GM19324 (cell line): ENCODE measurements at regions not wholly inside any gene's neighbourhood (a gene's known extent, or its start where the extent isn't known, plus 50 kb on each side); places are given as distances from the start of the nearest gene placed in this dataset.

Experiments used
- ATAC-seq: cut with Tn5 transposase; IDR thresholded peaks from one replicate; pipeline ENCODE4 v1.9.1; 2021; ENCODE audit warnings: mild to moderate bottlenecking, moderate library complexity; ENCODE audit not compliant: unreplicated experiment, low FRiP score

GRCh38 chr3:178454726-178455125 is 81.5 kb upstream of the KCNMB2 start:
- no peak for ATAC-seq

- ATAC-seq: no peak
These were observed 81.0 kb upstream of the KCNMB2 start for GRCh38 chr3:178455226-178455625.

DNA sequence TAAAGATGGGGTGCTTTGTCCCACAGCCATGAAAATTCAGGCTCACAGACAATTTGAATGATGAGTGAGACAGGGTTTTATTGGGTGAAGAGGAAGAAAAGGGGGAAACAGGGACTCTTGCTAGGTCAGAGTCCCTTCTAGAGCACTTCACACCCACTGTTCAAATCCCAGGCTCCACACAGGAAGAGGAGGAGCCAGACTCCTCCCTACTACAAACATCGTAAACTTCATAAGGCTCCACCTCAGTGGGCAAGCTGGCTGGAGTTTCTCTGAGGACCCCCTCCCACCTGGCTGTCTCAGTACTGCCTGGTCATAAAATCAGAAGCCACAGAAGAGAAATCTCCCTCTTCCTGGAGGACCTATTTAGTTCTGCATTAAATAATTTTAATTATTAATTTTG is 80.3 kb upstream of the KCNMB2 start:
- ATAC-seq: no peak

DNA sequence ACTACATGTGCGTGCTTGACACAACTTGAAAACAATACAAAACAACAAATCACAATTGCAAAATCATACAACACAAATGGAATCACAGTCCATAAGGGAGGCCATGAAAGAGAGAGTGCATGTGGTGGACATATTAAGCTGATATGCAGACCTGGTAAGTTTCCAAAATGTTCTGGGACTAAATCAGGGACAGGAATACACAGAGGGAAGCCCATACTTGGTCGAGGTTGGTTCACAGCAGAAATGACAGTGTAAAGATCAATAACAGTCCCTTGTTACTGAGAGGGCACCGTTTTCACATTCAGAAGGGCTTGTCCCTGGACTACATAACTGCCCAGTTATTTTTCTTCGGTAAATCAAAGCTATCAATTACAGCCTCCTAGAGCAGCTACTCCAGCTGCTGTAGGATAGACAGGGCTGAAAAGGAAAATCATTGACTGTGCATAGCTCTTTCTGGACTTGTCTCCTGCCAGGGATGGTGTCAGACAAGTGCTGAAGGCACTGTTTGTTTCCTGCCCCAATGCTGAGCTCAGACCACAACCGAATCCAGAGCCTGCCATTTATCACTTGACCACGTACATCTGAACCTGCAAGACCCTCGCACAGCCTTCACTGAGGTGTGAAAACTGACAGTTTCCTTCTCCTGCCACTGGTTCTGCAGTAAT is 79.5 kb upstream of the KCNMB2 start:
- ATAC-seq: no peak

- no peak for ATAC-seq
These were observed 78.7 kb upstream of the KCNMB2 start for GRCh38 chr3:178457511-178457910.

GRCh38 chr3:178458313-178459037 is 77.8 kb upstream of the KCNMB2 start:
- ATAC-seq: no peak

DNA sequence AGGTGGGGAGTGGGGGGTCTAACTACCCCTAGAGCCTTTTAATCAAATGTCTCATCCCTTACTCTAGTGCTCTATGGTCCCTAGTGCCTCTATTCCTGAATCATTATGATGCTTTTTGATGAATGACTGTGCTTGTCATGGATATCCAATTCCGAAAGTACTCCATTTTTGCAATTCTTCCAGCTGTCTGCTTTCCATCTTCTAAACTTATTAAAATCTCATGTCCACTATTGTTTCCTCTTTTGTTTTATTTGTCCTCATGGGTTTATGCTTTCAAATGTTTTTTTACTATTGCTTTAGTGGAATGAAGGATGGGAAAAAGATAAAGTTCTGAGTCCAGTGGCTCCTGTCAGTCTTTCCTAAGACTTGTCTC is 77.2 kb upstream of the KCNMB2 start:
- ATAC-seq: no peak

- ATAC-seq: peak; percentile 68
These were observed 70.7 kb upstream of the KCNMB2 start for GRCh38 chr3:178465260-178466180.

GRCh38 chr3:178472941-178473340 is 63.3 kb upstream of the KCNMB2 start:
- no peak for ATAC-seq

- no peak for ATAC-seq
These were observed 61.7 kb upstream of the KCNMB2 start for GRCh38 chr3:178474526-178474925.

GRCh38 chr3:178475062-178475461 is 61.2 kb upstream of the KCNMB2 start:
- no peak for ATAC-seq

- no peak for ATAC-seq
These were observed 59.4 kb upstream of the KCNMB2 start for GRCh38 chr3:178476886-178477285.

- no peak for ATAC-seq
These were observed 56.8 kb upstream of the KCNMB2 start for GRCh38 chr3:178479446-178479845.

DNA sequence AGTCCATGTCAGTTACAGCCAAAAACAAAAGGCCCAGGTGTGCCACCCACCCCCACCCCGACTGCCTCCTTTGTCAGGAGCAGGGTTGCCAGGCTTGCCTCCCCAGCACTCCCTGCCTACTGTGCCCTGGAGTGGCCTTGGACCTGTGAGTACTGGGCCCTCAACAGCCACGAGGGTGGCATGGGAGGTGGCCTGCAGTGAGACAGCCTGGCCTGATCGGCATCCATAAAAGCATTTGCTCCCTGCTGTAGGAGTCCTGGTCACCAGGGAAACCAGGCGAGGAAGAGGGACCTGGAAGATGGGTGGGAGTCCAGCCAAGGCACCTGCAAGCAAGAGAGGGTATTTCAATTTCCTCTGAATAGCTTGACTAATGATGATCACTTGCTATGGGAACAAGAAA is 56.4 kb upstream of the KCNMB2 start:
- no peak for ATAC-seq

GRCh38 chr3:178480274-178480673 is 56.0 kb upstream of the KCNMB2 start:
- ATAC-seq: peak; percentile 13

GRCh38 chr3:178480795-178481194 is 55.4 kb upstream of the KCNMB2 start:
- peak; percentile 97 for ATAC-seq

DNA sequence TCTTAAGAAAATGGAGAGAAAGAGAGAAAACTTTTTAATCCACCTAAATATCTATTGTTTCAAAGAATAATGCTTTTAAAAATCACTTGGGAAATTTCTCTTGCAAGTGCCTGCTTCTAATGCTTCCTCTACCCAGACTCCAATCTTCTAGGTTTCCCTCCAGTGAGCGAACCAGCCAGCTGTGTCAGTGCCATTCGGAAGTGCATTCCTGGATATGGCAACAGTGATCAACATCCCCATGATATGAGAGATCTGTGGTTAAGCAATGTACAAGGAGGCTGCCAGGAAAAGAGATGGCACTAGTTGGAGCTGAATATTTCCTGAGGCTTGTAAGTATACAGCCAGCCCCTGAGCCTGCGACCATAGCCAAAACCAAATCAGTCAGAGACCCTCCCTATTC is 53.3 kb upstream of the KCNMB2 start:
- ATAC-seq: no peak

GRCh38 chr3:178483704-178484103 is 52.5 kb upstream of the KCNMB2 start:
- ATAC-seq: no peak

GRCh38 chr3:178485756-178486155 is 50.5 kb upstream of the KCNMB2 start:
- no peak for ATAC-seq
